GM19467 (cell line): ENCODE measurements at regions not wholly inside any gene's neighbourhood (a gene's known extent, or its start where the extent isn't known, plus 50 kb on each side); places are given as distances from the start of the nearest gene placed in this dataset.
A peak's percentile ranks its signal among the peaks of the same experiment; 100 is the strongest.

ENCODE experiments used
- ATAC-seq: cut with Tn5 transposase; IDR thresholded peaks from one replicate; pipeline ENCODE4 v1.9.1; 2021; ENCODE audit warnings: mild to moderate bottlenecking, moderate library complexity; ENCODE audit not compliant: unreplicated experiment

DNA sequence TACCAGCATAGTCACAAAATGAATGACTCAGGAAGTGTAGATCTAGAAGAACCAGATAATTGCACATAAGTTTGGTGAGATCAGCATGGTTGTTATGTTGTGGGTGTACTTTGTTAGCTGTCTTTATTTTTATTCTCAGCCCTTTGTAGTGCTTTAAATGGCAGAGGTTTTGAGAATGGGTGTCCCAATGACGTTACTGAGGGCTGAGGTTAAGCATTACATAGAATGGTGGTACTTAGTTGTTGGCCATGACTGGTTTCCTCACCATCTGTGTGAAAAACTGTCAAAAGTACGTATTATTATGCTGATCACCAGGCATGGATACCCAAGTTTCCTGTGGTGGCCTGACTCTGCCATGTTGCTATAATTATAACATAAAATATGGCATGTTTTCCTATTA is 165.8 kb downstream of the UBE2E3 start:
- no peak for ATAC-seq

DNA sequence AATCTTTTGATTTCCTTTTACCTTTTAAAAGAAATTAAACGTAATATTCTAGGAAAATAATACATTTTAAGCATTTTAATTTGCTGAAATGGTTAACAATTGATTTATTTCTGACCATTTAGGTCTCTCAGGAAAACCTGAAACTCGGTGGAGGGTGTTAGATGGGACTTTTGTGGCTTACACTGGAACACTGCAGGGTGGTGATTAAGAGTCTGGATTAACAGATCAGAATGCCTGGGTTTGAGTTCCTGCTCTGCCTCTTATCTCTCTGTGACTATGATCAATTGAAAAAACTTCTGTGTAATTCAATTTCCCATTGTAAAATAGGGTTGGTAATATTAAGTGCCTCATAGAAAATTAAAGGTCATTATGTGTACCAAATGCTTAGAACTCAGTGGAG is 168.7 kb downstream of the UBE2E3 start:
- no peak for ATAC-seq

GRCh38 chr2:181152226-181152625 is 171.8 kb downstream of the UBE2E3 start:
- ATAC-seq: no peak

DNA sequence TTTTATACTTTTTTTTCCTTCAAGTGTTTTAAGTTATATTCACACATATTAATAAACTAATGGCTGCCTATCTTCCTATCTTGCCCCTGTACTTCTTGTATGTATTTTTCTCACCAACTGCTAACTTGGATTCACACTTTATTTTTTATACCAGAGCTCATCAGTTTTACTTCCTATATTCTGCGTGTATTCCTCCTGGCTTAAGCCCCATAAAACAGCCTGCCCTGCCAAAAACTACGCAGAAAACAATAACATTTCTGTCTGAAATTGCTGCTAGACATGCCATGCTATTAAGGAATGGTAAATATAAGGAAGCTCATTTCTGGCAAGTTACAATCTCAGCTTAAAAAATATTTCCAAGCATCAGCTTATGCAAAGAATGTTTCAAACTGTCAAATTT is 172.3 kb downstream of the UBE2E3 start:
- no peak for ATAC-seq

GRCh38 chr2:181153886-181154285 is 173.5 kb downstream of the UBE2E3 start:
- ATAC-seq: no peak

GRCh38 chr2:181157326-181157725 is 176.9 kb downstream of the UBE2E3 start:
- no peak for ATAC-seq

DNA sequence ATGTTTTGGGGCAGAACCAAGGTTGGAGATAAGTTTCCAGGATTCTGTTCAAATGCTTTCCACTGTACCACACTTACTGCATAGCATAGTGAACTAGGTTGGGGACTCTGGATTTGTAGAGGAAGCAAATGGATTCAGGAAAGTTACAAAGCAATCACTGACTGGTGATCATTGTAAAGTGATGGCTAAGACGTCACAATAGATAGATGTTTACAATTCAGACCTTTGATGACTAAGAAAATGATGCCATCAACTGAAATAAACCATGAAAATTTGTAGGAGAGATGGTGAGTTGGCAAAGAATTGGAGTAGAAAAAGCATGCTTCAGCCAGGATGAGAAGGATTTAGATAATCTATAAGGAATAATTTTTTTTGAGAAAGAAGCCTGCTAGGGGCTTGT is 178.0 kb downstream of the UBE2E3 start:
- ATAC-seq: no peak

GRCh38 chr2:181161615-181162014 is 181.2 kb downstream of the UBE2E3 start:
- no peak for ATAC-seq

- no peak for ATAC-seq
These were observed 182.7 kb downstream of the UBE2E3 start for GRCh38 chr2:181163139-181163538.

- no peak for ATAC-seq
These were observed 183.3 kb downstream of the UBE2E3 start for GRCh38 chr2:181163691-181164090.

DNA sequence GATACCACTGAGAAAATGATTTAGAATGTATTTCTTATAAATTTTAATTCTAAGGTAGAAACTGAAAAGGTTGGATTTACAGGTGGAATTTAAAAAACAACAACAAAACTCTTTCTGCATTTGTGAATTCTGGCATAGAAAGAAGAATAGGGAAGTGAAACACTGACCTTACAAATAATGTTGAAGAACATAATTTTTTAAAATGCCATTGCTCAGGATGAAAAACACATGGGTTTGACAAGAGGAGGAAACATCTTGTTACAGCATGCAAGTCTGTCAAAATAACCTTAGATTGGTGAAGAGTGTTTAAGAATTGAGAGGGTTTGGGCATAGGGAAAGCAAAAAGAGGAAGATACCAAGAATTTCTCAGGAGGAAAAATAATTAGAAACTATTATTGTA is 184.3 kb downstream of the UBE2E3 start:
- ATAC-seq: peak; percentile 43

- ATAC-seq: peak; percentile 55
These were observed 184.9 kb downstream of the UBE2E3 start for GRCh38 chr2:181165199-181165868.

DNA sequence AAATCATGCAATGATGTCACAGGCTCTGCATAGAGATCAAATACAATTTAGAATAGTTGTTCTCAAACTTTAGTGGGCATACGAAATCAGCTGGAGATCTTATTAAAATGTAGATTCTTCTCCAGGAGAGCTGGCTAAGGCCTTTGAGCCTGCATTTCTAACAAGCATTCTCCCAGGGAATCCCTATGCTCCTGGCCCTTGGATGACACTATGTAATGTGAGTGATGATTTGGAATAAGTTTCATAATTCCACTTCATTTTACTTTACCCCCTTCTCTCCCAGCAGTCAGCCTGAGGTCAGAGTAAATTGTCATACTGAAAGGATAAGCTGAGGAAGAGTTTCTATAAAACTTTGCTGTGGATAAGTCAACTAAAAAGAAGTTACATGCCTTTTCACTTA is 189.1 kb downstream of the UBE2E3 start:
- no peak for ATAC-seq

DNA sequence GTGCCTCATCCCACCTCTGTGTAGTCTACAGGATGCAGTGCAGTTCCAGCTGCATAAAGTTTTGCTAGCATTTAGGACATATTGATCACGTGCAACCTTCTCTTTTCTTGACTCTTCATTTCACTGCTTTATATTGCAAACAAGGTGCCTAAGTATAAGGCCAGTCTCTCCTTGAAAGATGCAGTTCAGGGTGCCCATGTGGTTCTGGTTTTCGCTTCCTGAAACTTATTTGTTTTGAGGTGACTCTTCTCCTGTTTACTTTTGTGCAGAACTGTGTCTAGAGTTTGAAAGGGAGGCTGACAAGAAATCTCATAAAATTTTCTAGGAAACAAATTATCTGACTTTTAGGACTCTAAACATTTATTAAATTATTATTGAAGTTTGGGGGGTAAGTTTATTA is 189.9 kb downstream of the UBE2E3 start:
- no peak for ATAC-seq

DNA sequence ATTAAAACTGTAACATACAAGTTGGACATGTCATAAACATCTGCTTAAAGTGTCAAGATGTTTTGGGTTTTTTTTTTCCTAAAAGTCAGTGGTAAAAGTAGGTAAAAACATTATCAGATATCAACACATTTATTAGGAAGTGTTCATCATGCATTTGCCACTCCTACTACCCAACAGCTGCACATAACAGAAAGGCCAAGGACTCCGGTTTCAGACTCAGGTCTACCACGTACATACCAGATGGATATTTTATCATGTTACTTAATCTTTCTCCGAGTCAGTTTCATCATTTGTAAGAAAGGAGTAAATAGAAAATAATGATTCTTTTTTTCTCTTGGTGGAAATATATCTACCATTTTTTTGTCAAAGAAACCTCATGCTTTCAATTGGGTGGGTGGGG is 192.3 kb downstream of the UBE2E3 start:
- ATAC-seq: no peak

- ATAC-seq: no peak
These were observed 194.5 kb downstream of the UBE2E3 start for GRCh38 chr2:181174611-181175580.

DNA sequence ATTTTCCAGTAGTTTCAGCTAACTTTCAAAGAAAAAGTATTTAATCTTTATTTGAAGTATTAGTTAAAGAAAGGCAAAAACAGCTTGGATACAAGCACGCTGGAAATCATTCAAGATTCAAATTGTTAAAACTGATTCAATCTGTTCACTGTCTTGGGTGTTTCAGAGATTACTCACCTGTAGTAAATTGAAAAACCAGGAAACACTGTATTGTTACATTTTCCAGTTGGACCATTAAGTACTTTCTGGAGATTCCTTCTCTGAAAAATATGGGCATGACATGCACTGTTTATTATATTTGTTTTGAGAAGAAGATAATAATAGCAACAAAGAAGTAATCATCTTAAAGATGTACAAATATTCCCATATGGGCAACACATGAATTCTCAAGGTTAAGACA is 196.1 kb downstream of the UBE2E3 start:
- no peak for ATAC-seq

DNA sequence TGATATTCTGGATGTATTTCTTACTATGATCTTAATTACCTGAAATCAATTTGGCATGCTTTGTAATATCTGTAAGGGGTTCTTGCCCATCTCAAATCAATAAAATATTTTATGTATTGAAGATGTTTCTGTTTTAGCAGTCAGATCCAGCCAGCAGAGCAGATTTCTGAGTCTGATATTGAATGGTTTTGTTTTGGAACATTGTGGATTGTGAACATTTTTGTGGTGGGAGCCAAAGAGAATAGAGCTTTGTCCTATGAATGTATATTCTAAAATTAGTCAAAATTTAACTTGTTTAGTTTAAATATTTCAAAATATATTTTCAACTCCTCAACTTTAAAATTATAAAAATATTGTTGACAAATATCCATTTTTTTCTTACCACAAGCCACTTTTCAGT is 197.0 kb downstream of the UBE2E3 start:
- ATAC-seq: no peak

DNA sequence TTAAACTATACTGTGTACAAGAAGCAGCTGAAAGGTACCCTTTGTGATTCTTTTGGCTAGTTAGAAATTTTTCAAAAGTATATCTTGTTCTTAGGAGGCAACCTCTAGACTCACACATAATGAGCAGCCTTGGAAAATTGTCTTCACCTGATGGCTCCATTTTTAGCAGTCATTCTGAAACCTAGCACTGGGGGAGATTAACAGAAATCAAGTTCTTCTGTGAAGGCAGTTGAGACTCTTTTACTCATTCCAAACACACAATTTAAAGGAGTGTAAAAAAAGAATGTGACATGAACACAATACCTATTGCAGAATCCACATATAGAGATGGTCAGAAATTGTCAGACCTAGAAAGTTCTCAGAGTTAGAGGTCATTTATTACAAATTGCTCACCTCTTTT is 197.7 kb downstream of the UBE2E3 start:
- ATAC-seq: no peak

GRCh38 chr2:181178823-181179412 is 198.5 kb downstream of the UBE2E3 start:
- peak; percentile 57 for ATAC-seq

DNA sequence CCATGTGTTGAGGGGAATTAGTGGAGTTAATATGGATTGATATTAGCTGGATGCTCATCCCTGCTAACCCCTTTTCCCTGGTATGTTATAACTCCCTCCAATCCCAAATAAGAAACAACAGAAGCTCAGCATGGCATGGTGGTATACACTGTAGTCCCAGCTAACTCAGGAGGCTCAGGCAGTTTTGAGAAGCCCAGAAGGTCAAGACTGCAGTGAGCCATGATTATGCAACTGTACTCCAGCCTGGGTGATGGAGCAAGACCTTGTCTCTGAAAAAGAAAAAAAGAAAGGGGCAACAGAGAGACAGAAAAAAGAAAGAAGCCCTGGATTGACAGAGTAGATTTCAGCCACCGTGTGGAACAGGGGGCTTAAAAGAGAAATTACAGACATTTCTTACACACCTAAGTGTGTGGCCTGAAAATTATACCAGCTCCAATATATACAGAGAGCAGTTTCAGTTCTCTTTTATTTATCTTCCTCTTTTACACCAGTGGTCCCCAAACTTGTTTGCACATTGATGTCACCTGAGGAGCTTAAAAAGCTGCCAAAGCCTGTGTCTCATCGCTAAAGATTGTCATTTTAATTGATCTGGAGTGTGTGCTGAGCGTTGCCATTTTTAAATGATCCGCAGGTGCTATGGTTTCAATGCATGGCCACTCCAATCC is 203.6 kb downstream of the UBE2E3 start:
- peak; percentile 94 for ATAC-seq
